Superior temporal gyrus (tissue), 1 donor: ENCODE measurements at regions not wholly inside any gene's neighbourhood (a gene's known extent, or its start where the extent isn't known, plus 50 kb on each side); places are given as distances from the start of the nearest gene placed in this dataset.

Experiments used
- DNase-seq: peaks from one replicate; pipeline ENCODE4 v3.0.0-alpha.2; 2016; ENCODE audit errors: extremely low spot score

GRCh38 chr1:8086055-8086454 is 59.9 kb upstream of the ERRFI1 start:
- DNase-seq = no peak

GRCh38 chr1:8084913-8085312 is 58.8 kb upstream of the ERRFI1 start:
- DNase-seq = no peak

GRCh38 chr1:8083739-8084484 is 57.8 kb upstream of the ERRFI1 start:
- no peak for DNase-seq

GRCh38 chr1:8082945-8083344 is 56.8 kb upstream of the ERRFI1 start:
- DNase-seq = no peak

- DNase-seq = no peak
These were observed 52.1 kb upstream of the ERRFI1 start for GRCh38 chr1:8078176-8078671.

GRCh38 chr1:8077602-8078001 is 51.5 kb upstream of the ERRFI1 start:
- DNase-seq = no peak

- DNase-seq = no peak
These were observed 51.0 kb upstream of the ERRFI1 start for GRCh38 chr1:8077120-8077573.

- no peak for DNase-seq
These were observed 50.1 kb upstream of the ERRFI1 start for GRCh38 chr1:8076176-8076575.
